Epithelial cell of prostate (primary cell): ENCODE measurements at regions not wholly inside any gene's neighbourhood (a gene's known extent, or its start where the extent isn't known, plus 50 kb on each side); places are given as distances from the start of the nearest gene placed in this dataset.
A peak's percentile ranks its signal among the peaks of the same experiment; 100 is the strongest.
"Not testable (repeated sequence)": the region's sequence is repeated elsewhere in the genome, so short reads cannot be mapped to it uniquely, and the experiment has no call there.

Experiments
- DNase-seq: peaks from one replicate; pipeline ENCODE4 v3.0.0-alpha.2; 2011; ENCODE audit warnings: low read depth, low spot score
- H3K27ac ChIP-seq: fragments of 450-650 bp; 2 replicates; pipeline ENCODE4 v1.5.1; 2017; ENCODE audit warnings: mild to moderate bottlenecking

DNA sequence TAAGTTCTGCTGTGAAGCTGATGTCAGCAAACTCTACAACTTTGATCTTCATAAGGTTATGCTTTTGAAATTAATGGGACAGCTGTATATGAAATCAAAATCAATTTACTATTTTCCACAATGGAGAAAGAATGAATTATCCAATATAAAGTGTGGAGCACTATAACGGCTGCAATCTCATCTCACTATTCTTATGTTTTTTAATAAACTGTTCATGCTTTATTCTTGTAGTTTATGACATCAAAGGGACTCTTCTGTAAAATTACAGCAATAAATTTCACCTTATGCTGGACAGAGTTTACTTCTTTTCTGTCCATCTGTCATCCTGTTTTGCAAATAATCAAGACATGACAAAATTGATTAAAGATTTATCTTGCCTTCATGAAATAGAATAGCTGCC is 192.5 kb downstream of the TECRL start:
- no peak for DNase-seq

DNA sequence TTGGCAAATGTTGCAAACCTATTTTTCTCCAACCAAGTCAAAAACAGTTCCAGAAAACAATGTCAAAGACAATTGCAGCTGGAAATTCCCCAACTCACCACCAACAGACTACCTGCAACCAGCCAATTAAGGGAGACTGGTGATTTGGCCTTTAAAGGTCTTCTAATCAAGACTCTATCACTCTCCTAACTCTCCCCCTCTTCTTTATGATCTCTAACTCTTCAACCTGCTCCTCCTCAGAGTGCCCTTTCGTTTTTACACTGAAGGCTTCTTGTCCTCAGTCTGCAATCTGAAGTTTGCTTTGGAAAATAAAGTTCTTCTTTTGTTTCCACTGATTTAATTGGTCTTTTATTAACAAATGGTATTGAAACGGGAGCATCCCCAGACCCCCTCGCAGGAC is 203.9 kb downstream of the TECRL start:
- no peak for DNase-seq
- no peak overlapping the region for H3K27ac ChIP-seq

More for the DNA sequence above, 192.5 kb downstream of the TECRL start:
- no peak overlapping the region for H3K27ac ChIP-seq

DNA sequence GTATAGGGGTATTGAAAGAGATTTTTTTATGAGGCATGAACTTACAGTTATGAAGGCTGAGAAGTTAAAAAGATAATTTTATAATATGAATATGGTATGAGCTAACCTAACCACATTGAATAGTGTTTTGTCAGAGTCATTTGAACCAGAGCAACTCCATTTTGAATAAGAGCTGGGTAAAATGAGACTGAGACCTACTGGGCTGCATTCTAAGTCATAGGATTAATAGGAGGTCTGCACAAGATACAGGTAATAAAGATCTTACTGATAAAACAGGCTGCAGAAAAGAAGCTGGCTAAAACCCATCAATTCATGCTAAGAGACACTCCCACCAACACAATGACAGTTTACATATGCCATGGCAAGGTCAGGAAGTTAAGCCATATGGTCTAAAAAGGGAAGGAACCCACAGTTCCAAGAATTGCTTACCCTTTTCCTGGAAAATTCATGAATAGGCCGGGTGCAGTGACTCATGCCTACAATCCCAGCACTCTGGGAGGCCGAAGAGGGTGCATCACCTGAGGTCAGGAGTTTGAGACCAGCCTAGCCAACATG is 209.2 kb downstream of the TECRL start:
- DNase-seq: no peak
- no peak overlapping the region for H3K27ac ChIP-seq

DNA sequence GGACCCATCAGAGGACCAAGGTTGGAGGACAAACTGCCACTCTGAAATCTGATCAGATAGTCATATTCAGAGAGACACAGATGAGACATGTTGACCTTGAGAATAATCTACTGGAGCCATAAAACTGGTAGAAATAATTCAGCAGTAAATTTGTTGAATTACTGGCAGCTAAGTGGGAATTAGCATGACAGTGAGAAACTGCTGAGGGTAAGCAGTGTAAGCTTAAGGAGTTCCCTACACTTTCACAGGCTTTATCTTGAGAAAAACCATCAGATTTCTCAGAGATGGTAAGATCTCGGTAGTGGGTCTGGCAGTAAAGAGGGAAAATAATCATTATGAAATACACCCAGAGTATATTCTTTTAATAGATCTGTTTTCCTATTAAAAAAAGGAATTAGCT is 213.7 kb downstream of the TECRL start:
- DNase-seq: no peak
- H3K27ac ChIP-seq: no peak overlapping the region

DNA sequence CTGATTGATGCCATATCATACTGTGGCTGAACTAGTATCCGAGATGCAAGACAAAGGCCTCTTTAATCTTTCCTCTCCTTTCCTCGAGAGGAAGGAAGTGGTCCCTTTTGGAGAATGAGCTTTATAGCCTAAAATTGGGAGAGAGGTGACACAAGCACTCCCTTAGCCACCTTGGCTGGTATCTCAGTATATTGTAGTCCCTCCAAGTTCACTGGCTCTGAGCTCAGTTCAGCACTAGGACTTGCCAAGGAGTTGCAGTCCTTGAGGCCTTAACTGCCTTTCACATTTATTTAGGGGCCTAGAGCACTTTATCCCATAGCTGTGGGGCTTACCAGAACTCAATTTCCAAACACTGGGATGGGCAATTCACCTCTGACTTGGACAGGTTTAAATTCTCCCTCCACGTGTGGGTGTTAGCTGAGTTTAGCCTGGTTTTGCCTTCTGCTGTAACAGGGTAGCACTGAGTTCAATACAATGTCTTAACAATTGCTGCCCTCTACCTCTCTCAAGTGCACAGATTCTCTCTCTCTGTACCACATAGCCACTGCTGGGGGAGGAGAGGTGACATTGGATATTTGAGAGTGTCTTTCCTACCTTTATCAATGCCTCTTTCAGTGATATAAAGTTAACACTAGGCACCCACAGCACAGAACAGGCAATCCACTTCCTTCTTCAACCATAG is 216.4 kb downstream of the TECRL start:
- DNase-seq: no peak

DNA sequence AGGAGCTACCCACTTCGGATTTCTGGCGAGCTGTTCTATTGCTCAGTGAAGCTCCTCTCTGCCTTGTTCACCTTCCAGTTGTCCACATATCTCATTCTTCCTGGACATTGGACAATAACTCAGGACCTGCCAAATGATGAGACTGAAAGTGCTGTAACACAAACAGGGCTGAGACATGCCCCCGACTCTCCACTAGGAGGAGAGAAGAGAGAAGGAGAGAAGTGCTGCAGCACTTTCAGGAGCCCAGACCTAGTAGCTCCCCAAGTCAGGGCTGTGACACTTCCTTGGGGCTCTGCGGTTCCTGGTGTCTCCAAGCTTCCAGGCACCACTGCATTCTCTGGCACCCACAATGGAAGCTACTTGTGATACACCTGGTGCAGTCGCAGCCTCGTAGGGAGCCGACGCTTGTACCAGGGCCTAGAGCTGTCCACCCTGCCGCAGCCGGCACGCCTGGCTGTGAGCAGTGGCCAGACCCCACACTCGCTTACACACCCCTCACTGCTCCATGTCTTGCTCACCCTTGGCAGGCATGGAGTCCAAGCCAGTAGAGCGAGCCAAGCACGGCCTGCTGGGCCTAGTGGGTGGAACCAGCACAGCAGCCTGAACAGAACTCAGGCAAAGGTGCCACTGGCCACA is 234.9 kb downstream of the TECRL start:
- DNase-seq: no peak
- H3K27ac ChIP-seq: no peak overlapping the region

More for the DNA sequence above, 216.4 kb downstream of the TECRL start:
- H3K27ac ChIP-seq: no peak overlapping the region

DNA sequence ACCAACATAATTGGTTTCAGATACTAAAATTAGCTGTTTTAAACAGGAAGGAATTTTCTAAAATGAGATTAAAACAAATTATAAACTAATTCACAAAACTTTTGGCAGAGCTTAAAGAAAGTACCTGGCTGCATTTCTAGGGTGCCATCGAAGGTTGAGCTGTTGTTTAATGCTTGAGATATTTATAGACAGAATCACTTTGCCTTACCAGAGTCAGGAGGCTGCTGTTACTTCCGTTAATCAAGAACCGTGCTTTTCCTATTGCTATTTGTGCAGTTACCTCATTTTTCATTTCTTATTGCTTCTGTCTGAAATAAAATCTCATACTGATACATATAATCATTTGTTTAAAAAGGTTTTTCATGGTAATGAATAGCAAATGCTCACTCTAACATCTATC is 242.9 kb downstream of the TECRL start:
- DNase-seq: no peak

DNA sequence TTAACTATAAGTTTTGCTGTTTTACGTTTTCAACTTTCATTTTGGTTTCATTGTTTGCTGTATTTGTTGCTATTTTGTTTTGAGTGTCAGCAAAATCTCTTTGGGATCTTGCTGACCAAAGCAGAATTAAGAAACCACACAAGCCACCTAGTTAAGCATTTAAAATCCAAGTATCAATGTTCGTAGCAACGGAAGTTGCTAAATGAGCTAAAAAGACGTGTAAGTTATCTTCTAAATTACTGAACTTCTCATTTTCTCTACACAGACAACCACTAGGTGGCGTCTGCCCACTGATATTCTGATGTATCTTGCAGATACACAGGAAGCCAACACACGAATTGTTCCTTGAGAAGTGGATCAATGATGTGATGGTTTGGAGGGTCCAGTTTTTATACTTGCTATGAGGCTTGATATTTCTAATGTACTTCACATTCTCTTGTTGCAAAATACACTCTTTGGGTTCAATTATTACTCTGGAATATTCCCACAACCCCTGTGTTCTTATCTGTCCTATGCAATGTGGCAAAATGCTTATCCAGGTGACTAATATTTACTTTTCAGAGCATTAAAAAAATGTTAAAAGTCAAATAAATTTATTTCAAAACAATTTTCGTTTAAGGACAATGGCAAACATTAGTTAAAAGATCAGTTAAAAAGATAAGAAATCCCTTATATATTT is 250.5 kb downstream of the TECRL start:
- peak; percentile 18 for DNase-seq
- no peak overlapping the region for H3K27ac ChIP-seq

More for the DNA sequence above, 242.9 kb downstream of the TECRL start:
- no peak overlapping the region for H3K27ac ChIP-seq

DNA sequence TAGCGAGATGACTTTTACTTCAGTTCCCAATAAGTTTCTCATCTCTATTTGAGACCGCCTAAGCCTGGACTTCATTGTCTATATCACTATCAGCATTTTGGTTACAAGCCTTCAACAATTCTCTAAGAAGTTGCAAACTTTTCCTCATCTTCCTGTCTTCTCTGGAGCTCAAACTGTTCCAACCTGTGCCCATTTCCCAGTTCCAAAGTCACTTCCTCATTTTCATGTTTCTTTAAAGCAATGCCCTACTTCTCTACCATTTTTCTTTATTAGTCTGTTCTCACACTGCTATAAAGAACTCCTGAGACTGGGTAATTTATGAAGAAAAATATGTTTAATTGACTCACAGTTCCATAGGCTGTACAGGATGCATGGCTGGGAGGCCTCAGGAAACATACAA is 251.9 kb downstream of the TECRL start:
- no peak overlapping the region for H3K27ac ChIP-seq
- DNase-seq: no peak

DNA sequence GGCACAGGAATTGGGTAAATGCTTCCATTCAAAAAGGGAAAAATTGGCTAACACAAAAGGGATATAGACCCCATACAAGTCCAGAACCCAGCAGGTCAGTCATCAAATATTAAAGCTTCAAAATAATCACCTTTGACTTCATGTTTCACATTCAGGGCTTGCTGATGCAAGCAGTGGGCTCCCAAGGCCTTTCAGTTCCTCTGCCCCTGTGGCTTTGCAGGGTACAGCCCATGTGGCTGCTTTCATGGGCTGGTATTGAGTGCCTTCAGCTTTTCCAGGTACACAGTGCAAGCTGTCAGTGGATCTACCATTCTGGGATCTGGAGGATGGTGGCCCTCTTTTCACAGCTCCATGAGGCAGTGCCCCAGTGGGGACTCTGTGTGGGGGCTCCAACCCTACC is 253.0 kb downstream of the TECRL start:
- no peak for DNase-seq
- H3K27ac ChIP-seq: no peak overlapping the region

DNA sequence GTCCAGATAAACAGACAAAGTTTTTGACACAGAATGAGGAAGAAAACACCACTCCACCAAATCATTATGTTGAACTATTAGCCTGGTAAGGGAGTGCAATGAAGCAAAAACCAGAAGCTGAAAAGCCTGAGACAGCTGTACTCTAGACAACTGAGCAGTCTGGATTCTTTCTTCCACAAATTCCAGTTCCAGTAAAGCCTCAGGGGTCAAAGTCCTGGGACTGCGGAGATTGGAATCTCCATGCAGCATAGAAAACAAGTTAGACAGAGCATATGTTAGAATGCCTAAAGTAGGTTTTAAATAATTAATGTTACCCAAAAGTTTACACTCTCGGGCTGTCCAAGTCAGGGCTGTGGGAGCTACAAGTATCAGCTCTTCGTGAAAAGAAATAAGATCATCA is 263.2 kb downstream of the TECRL start:
- H3K27ac ChIP-seq: no peak overlapping the region

DNA sequence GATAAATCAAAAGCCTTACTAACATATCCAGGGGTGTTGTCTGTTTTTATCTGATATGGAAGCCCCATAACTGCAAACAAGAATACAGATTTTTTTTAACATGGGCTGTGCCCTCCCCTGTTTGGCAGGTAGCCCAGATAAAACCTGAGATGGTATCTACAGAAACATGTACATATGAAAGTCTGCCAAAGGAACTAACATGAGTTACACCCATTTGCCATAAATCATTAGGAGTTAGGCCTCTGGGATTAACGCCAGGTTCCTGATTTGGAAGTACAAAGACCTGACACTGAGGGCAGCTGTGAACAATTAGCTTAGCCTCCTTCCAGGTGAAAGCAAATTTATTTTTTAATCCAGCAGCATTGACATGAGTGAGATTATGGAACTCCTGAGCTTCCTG is 264.3 kb downstream of the TECRL start:
- peak; percentile 69 for DNase-seq
- H3K27ac ChIP-seq: no peak overlapping the region

More for the DNA sequence above, 263.2 kb downstream of the TECRL start:
- no peak for DNase-seq

DNA sequence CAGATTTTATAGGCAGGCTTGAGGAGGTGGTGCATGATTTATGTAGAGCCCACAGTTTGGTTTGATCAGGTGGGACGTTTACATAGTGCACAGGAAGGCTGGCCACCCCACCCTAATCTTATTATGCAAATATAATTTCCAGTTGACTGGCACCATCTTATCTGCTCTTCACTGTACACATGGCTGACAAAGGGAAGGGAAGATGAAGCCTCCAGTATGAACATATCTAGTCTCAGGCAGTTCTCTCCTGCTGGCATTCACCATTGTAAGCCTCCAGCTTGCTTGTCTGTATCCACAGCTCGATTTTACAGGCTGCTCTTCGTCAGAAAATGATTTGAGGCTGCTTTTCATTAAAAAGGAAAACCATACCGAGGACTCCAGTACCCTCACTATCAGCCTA is 278.3 kb downstream of the TECRL start:
- DNase-seq: no peak
- H3K27ac ChIP-seq: no peak overlapping the region

DNA sequence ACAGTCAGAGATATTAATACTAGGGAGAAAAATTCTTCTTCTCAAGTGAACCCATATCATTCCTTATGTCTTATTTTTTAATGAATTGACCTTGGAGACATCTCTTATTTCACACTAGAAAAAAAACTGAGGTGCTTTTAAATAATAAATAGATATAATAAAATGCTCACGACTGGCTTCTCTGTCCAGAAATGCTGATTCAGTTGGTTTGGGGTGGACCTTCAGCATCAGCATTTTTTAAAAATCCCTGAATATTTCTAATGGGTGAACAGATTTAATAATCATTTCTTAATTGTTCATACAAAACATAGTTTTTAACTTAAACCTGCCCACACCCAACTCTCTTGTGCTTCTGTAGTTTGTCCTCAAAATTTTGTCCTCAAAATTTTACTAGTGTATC is 283.9 kb downstream of the TECRL start:
- H3K27ac ChIP-seq: no peak overlapping the region
- no peak for DNase-seq

DNA sequence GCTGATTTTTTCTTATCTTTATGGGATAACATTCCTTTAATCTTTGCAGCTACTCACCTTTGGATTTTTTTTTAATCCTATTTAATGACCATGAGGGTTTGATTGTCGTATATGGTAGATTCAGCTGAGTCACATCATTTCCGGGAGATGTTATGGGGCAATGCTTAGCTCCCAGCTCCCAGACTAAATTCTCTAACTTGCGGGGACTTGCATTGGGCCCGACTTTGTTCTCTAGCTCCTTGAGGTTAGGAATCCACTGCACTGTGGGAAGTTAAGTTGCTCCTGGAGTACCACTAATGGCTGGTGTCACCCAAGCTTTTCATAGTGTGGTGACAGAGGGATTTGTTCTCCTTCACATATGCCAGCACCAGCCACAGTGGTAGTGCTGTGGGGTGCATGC is 287.4 kb downstream of the TECRL start:
- DNase-seq: peak; percentile 64
- peak overlapping the region; percentile 30 for H3K27ac ChIP-seq

DNA sequence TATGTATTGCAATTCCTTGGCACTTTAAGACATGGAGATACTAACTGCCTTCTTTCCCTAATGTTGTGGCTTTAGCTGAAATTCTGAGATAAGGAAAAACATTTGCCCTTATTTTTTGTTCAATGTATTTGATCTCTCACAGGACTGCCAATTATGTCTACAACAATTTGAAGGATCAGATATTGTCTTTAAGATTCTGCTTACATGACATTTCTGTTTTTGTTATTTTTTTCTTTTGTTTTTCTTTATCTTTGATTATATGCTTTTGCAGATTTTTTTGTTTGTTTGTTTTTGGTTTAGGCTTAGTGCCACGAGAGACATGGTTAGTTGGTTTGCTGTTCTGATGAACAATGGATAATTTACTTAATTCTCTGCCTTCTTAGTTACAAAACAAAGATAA is 303.3 kb downstream of the TECRL start:
- no peak overlapping the region for H3K27ac ChIP-seq
- DNase-seq: no peak

DNA sequence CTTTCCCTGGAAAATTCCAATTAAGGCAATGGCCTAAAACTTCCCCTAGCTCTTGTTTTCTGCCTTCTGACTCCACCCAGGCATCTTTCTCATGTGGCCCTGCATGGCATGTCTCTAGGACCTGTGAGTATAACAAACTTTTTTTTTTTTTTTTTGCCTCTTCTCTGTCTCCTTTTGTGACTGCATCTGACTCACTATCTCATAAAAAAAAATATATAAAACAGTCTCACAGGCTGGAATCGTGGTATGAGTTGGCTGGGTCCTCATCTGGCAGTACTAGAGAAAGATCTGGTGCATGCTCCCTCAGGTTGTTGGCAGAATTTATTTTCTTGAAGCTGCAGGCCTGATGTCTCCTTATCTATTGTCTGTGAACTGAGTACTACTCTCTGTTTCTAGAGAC is 313.9 kb downstream of the TECRL start:
- H3K27ac ChIP-seq: no peak overlapping the region
- DNase-seq: peak; percentile 12

DNA sequence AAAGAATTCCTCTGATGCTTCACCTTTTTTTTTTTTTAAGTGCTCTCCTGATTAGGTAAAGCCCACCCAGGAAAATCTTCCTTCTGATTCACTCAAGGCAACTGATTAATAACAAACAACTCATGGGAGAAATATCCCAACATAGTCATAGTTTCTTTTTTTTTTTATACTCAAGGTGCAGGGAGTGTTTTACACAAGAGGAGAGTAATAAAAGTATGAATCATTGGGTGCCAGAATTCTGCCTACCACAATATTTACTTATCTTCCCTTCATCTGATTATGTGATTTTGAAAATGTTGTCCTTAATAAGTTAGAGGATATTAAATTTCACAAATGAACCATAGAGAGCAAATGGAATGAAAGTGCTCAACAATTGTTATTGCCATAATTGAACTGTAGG is 329.9 kb downstream of the TECRL start:
- H3K27ac ChIP-seq: no peak overlapping the region
- DNase-seq: peak; percentile 48

DNA sequence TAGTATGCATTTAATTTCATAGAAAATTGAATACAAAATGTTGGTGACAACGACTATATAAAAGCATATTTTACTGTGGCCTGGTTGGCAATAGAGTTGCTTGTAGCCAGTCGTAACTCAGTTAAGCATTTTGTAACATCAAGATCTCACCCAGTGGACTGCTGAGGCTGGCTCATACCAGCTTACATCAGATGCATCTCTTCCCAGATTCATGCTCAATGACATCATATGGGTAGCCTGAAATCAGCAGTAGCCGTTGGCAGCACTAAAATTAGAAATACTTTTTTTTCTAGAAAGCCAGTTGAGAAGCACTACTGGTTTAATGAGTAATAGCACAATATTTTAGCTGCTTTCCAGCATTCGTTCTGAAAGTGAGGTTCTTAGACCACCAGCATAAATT is 341.2 kb downstream of the TECRL start:
- DNase-seq: no peak

DNA sequence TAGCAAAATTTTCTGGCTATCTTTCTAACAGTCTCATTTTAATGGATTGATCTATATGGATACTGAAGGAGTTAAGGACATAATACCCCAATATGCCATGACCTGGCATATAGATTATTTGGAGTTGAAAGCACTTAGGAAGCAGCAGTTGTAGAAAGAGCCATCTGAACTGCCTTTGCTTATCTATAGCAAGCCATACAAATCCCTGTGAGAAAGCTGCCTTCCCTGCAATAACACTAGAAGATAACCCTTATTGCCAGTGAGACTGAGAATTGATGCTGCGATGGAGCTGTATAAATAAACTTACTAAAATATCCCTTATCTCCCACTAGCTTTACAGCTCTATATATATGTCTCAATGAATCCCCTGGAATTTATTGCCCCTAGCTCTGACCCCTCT is 346.3 kb downstream of the TECRL start:
- no peak for DNase-seq
- H3K27ac ChIP-seq: no peak overlapping the region

More for the DNA sequence above, 341.2 kb downstream of the TECRL start:
- H3K27ac ChIP-seq: no peak overlapping the region

DNA sequence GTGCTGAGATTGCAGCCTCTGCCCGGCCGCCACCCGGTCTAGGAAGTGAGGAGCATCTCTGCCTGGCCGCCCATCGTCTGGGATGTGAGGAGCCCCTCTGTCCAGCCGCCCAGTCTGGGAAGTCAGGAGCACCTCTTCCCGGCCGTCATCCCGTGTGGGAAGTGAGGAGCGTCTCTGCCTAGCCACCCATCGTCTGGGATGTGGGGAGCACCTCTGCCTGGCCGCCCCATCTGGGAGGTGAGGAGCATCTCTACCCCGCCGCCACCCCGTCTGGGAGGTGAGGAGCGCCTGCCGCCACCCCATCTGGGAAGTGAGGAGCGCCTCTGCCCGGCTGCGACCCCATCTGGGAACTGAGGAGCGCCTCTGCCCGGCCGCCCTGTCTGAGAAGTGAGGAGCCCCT is 372.2 kb downstream of the TECRL start:
- H3K27ac ChIP-seq, DNase-seq: not testable (repeated sequence)
